Ovary (tissue), 7 donors: ENCODE measurements at regions not wholly inside any gene's neighbourhood (a gene's known extent, or its start where the extent isn't known, plus 50 kb on each side); places are given as distances from the start of the nearest gene placed in this dataset.

Source experiments
- DNase-seq, 5 donors: peaks; one replicate each; pipeline ENCODE4 v3.0.0-alpha.2; 2019 to 2020
- H3K27ac ChIP-seq, 2 donors: fragments of 200-600 bp; one replicate each; pipeline versions ENCODE4 v1.5.1 to v1.8.0; 2019 to 2022
- H3K27me3 ChIP-seq: fragments of 200-600 bp; one replicate; pipeline ENCODE4 v1.8.0; 2022
- H3K36me3 ChIP-seq: fragments of 200-600 bp; sonication (generic); one replicate; pipeline ENCODE4 v1.5.1; 2019
- H3K4me1 ChIP-seq: one replicate; pipeline ENCODE4 v1.8.1; 2013; ENCODE audit warnings: mild to moderate bottlenecking, moderate library complexity; ENCODE audit not compliant: insufficient read depth
- H3K4me3 ChIP-seq: fragments of 200-600 bp; sonication (generic); one replicate; pipeline ENCODE4 v1.5.1; 2017
- H3K9me3 ChIP-seq, 2 donors: fragments of 200-600 bp in 1 of 2; sonication (generic) in 1 of 2; one replicate each; pipeline versions ENCODE4 v1.5.1 to v1.8.1; 2013 to 2019; ENCODE audit warnings: mild to moderate bottlenecking in 1 of 2, moderate library complexity in 1 of 2
- EP300 ChIP-seq: sonication (generic); formaldehyde crosslinking; IDR thresholded peaks from one replicate; pipeline ENCODE4 v1.6.1; 2017; ENCODE audit warnings: antibody characterized with exemption
- POLR2A ChIP-seq: fragments of 450-650 bp; IDR thresholded peaks from one replicate; pipeline ENCODE4 v1.6.1; 2017; ENCODE audit warnings: antibody characterized with exemption, mild to moderate bottlenecking, moderate library complexity
- WGBS, 3 donors: extraction: QIAGEN DNeasy Blood & Tissue Kit in 1 of 3; methylation state at CpG; one replicate each; pipeline versions ENCODE4 v1.1.5 to v1.1.7; 2013 to 2017; 5-methylcytosine and 5-hydroxymethylcytosine counted together
- intact Hi-C, 4 donors: fragments of 100-400 bp; cut with DNase I; formaldehyde crosslinking; loops; one replicate each; pipeline versions ENCODE4 v1.11.0 to v1.15.1; 2022 to 2023
- TF ChIP-seq, protein P1 (sequence below), 3 donors: fragments of 450-650 bp in 2 of 3; fragments of 200-600 bp in 1 of 3; IDR thresholded peaks; one replicate each; pipeline versions ENCODE4 v1.5.1 to v1.8.0; 2016 to 2022; ENCODE audit warnings: antibody characterized with exemption in 3 of 3, mild to moderate bottlenecking in 1 of 3
- donor health status: DM: no; HTN: no; CAD: no; lungs with moderate emphysema.
- donor health status: DM: no; HTN: no; CAD: no.
- donor health status: Bipolar disorder and iron deficiency.
- donor health status: DM: no; HTN: no; CAD: no.
- donor health status: DM: yes; HTN: yes; CAD: no.

DNA sequence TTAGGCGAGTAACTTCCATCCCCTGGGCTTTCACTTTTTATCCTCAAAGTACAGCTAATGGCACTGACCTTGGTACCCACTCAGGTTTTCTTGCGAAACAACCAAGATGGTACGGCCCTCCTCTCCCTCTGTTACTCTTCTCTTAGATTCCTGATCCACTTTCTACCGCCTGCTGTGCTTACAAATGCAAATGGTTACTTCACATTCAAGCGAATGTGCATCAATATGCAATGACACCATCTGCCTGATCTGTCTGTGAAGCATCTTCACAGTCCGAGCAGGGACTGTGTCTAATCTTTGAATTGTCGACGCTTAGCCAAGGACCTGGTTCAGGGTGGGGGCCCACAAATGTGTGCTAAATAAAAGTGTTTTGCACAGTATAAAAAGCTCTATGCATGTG, 112.2 kb downstream of the TRIB2 start:
- DNase-seq = no peak
- Histone ChIP-seq H3K27ac (no peak overlapping the region), H3K27me3 (no peaks in the 10 kb centered on the region), H3K4me3 (no peak overlapping the region), H3K9me3 (no peaks in the 10 kb centered on the region), H3K36me3 (no peaks in the 10 kb centered on the region), H3K4me1 (no peaks in the 10 kb centered on the region)
- TF ChIP-seq, protein P1, sequence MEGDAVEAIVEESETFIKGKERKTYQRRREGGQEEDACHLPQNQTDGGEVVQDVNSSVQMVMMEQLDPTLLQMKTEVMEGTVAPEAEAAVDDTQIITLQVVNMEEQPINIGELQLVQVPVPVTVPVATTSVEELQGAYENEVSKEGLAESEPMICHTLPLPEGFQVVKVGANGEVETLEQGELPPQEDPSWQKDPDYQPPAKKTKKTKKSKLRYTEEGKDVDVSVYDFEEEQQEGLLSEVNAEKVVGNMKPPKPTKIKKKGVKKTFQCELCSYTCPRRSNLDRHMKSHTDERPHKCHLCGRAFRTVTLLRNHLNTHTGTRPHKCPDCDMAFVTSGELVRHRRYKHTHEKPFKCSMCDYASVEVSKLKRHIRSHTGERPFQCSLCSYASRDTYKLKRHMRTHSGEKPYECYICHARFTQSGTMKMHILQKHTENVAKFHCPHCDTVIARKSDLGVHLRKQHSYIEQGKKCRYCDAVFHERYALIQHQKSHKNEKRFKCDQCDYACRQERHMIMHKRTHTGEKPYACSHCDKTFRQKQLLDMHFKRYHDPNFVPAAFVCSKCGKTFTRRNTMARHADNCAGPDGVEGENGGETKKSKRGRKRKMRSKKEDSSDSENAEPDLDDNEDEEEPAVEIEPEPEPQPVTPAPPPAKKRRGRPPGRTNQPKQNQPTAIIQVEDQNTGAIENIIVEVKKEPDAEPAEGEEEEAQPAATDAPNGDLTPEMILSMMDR (IDR thresholded peaks at IDR 0.05) = no peak
- TF ChIP-seq POLR2A (no peak), EP300 (no peak)
- intact Hi-C loops = no loop called here
- WGBS, 3 donors = 93 to 94% (median 94%) methylated on average over 8 of the region's 8 CpGs

DNA sequence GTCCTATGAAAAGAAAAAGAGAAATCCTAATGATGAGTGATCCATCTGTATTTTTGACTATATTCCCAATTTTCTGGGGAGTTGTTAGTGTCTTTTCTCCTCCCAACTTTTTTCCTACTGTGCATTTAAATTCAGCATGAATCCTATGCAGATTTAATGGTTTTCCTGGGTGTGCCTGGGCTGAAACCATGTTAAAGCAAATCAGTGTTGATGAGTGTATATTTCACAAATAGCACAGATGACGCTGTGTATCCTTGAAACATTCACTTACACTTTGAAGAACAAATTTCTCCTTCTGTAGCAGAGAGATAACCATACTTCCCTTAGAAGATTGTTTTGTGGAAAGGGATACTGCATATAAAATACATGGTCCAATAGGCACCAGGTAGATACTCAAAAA, 114.3 kb downstream of the TRIB2 start:
- intact Hi-C loops = no loop called here
- WGBS, 3 donors = 92 to 98% (median 93%) methylated on average over 1 of the region's 1 CpG
- H3K9me3 ChIP-seq = no peaks in the 10 kb centered on the region
- H3K36me3 ChIP-seq = no peaks in the 10 kb centered on the region
- no peak overlapping the region for H3K27ac ChIP-seq
- TF ChIP-seq, protein P1 (IDR thresholded peaks at IDR 0.05) = no peak
- TF ChIP-seq EP300 = no peak
- TF ChIP-seq POLR2A = no peak
- no peak overlapping the region for H3K4me3 ChIP-seq
- no peaks in the 10 kb centered on the region for H3K4me1 ChIP-seq
- no peaks in the 10 kb centered on the region for H3K27me3 ChIP-seq
- no peak for DNase-seq

DNA sequence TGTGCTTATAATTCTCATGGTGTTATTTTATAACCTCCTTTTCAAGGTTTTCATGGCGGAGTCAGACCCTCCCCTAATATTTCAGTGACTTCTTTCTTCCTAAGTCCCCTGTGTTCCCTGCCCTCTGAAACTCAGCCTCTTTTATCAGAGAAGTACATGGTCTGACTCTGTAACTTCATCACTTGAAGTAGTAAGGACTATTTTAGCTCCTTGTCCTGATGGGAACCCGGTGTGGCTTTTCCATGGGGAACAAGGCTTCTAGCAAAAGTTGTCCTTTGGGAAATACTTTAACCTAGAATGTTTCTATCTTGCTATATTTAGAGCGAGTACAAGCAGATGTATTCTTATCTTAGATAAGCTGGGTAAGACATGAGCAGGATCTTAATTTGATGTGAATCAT, 117.5 kb downstream of the TRIB2 start:
- H3K9me3 ChIP-seq = no peaks in the 10 kb centered on the region
- intact Hi-C loops = no loop called here
- H3K36me3 ChIP-seq = no peaks in the 10 kb centered on the region
- no peak for DNase-seq
- H3K27me3 ChIP-seq = no peaks in the 10 kb centered on the region
- H3K4me3 ChIP-seq = no peak overlapping the region
- H3K27ac ChIP-seq = no peak overlapping the region
- H3K4me1 ChIP-seq = no peaks in the 10 kb centered on the region
- 78 to 84% (median 83%) methylated on average over 3 of the region's 3 CpGs for WGBS, 3 donors
- TF ChIP-seq POLR2A (no peak), EP300 (no peak)
- TF ChIP-seq, protein P1 (IDR thresholded peaks at IDR 0.05) = no peak

DNA sequence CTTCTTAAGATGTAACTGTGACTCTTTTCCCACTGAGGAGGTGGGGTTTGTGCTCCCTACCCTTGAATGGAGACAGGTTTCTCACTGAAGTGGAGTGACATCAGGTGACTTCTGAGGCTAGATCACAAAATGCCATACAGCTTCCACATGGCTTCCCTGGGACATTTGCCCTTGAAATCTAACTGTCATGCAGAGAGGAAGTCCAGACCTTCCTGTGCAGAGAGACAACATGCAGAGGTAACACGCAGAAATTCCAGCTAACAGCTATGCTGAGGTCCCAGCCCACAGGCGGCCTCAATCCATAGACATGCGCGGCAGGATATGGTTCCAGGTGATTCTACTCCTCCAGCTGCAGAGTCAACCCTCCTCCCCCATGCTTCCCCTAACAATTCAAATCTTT, 119.0 kb downstream of the TRIB2 start:
- no peak for DNase-seq
- intact Hi-C loops = no loop called here
- Histone ChIP-seq H3K27ac (no peak overlapping the region), H3K4me3 (no peak overlapping the region), H3K4me1 (no peaks in the 10 kb centered on the region), H3K36me3 (no peaks in the 10 kb centered on the region), H3K9me3 (no peaks in the 10 kb centered on the region), H3K27me3 (no peaks in the 10 kb centered on the region)
- TF ChIP-seq EP300 = no peak
- TF ChIP-seq, protein P1 (IDR thresholded peaks at IDR 0.05) = no peak
- TF ChIP-seq POLR2A = no peak
- 44 to 48% (median 48%) methylated on average over 4 of the region's 4 CpGs for WGBS, 3 donors

DNA sequence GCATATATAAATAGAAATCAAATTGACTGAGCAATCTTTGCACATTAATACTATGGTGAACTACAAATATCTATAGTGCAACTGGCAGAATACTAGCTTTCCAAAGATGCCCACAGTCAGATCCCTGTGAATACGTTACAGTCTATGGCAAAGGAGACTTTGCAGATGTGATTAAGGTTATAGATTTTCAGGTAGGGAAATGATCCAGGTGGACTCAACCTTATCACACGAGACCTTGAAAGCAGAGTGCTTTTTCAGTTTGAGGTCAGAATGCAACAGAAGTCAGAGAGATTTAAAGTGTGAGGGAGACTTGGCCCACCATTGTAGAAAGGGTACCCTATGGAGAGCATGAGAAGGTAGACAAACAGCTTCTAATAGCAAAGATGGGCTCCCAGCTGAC, 122.6 kb downstream of the TRIB2 start:
- intact Hi-C loops = no loop called here
- 91 to 98% (median 91%) methylated on average over 2 of the region's 2 CpGs for WGBS, 3 donors

More for the DNA sequence above, 122.6 kb downstream of the TRIB2 start:
- TF ChIP-seq, protein P1 (IDR thresholded peaks at IDR 0.05) = no peak
- no peak for TF ChIP-seq EP300
- no peak for TF ChIP-seq POLR2A
- Histone ChIP-seq H3K4me3 (no peak overlapping the region), H3K27me3 (no peaks in the 10 kb centered on the region), H3K4me1 (peaks cover 1% of the 10 kb centered on the region), H3K36me3 (no peaks in the 10 kb centered on the region), H3K9me3 (no peaks in the 10 kb centered on the region), H3K27ac (no peak overlapping the region)
- no peak for DNase-seq
